ENCODE measurements at regions not wholly inside any gene's neighbourhood (a gene's known extent, or its start where the extent isn't known, plus 50 kb on each side); places are given as distances from the start of the nearest gene placed in this dataset.

GRCh38 chr2:171244970-171245782, 84.5 kb upstream of the TLK1 start:
- H3K4me2 ChIP-seq (ENCODE audit: low read depth, low read length), result no peak overlapping the region
- no peaks in the 10 kb centered on the region for H3K27me3 ChIP-seq (ENCODE audit: control insufficient read depth, insufficient read depth, low read length)
- intact Hi-C loops (cut with micrococcal nuclease) (no loop called here), in situ Hi-C loops (cut with MboI; ENCODE audit: low sequenced_read_pairs) (no loop called here), dilution Hi-C loops (cut with HindIII; ENCODE audit: low sequenced_read_pairs, unreplicated experiment) (no loop called here)
- no peak overlapping the region for H3K23ac ChIP-seq (ENCODE audit: low read depth, low read length)
- no peak overlapping the region for H2BK15ac ChIP-seq (ENCODE audit: low read depth, low read length)
- ChIA-PET POLR2A (ENCODE audit: unreplicated experiment) (no interaction called here), CTCF (no interaction called here)
- TF ChIP-seq MAFK (IDR thresholded peaks at IDR 0.05; ENCODE audit: low read depth, low read length), result no peak
- peak; percentile 33 for TF ChIP-seq CTCF (conservative IDR thresholded peaks at IDR 0.05; ENCODE audit: low read depth, low read length)
- peak; percentile 42 for TF ChIP-seq RAD21 (IDR thresholded peaks at IDR 0.05; ENCODE audit: low read length)
- peak overlapping the region; percentile 48; the same call in 1 of the 2 replicates for H3K27ac ChIP-seq (ENCODE audit: insufficient read depth, low read length)
- H4K91ac ChIP-seq (ENCODE audit: insufficient read depth, low read depth, low read length), result no peak overlapping the region
- peaks cover 4% of the 10 kb centered on the region; the same call in 1 of the 2 replicates for H3K4me1 ChIP-seq (ENCODE audit: control insufficient read depth, insufficient read depth, low read length)
- no peak overlapping the region for H2AK9ac ChIP-seq (replicated peaks; ENCODE audit: low read depth, low read length, poor library complexity)
- H3K36me3 ChIP-seq (ENCODE audit: control insufficient read depth, insufficient read depth, low read length), result no peaks in the 10 kb centered on the region
- no peak overlapping the region for H3K56ac ChIP-seq (ENCODE audit: extremely low read depth, insufficient read depth, low read length)
- ATAC-seq (ENCODE audit: low read depth) (peak; percentile 27; the same call in 1 of the 2 replicates), DNase-seq (peak; percentile 44)
- H3K14ac ChIP-seq (replicated peaks; ENCODE audit: low read depth, low read length), result no peak overlapping the region; the same call in 1 of the 2 replicates
- H3K9ac ChIP-seq (ENCODE audit: low read depth, low read length), result no peak overlapping the region
- H2BK20ac ChIP-seq (ENCODE audit: low read depth, low read length), result peak overlapping the region; percentile 34; the same call in 1 of the 2 replicates
- H4K5ac ChIP-seq (ENCODE audit: low read depth, low read length), result peak overlapping the region; percentile 97
- H3K79me1 ChIP-seq (ENCODE audit: low read depth in 1 of 2, low read length in 2 of 2), result no peaks in the 10 kb centered on the region
- no peak overlapping the region for H2AK5ac ChIP-seq (ENCODE audit: low read depth, low read length)
- peak overlapping the region; percentile 94 for H2BK5ac ChIP-seq (ENCODE audit: low read depth, low read length, poor library complexity, severe bottlenecking)
- no peaks in the 10 kb centered on the region for H4K20me1 ChIP-seq (ENCODE audit: insufficient read depth, low read length)
- BruUV-seq (replicated peaks), result no TSS peak
- H3K9me3 ChIP-seq (ENCODE audit: control insufficient read depth, insufficient read depth, low read length), result peaks cover 10% of the 10 kb centered on the region
- H2AFZ ChIP-seq (replicated peaks; ENCODE audit: low read length, poor library complexity), result no peak overlapping the region
- no peaks in the 10 kb centered on the region for H3K9me1 ChIP-seq (ENCODE audit: insufficient read depth, low read length)
- H3K18ac ChIP-seq (ENCODE audit: low read depth, low read length), result peak overlapping the region; percentile 95
- peak overlapping the region; percentile 61; the same call in 1 of the 2 replicates for H2BK120ac ChIP-seq (ENCODE audit: low read depth, low read length)
- peak overlapping the region; percentile 54; the same call in 1 of the 2 replicates for H3K4ac ChIP-seq (ENCODE audit: low read depth, low read length)
- H4K8ac ChIP-seq (ENCODE audit: low read depth in 2 of 2, low read length in 2 of 2), result peak overlapping the region in 1 of 2 experiments; percentile 60; a peak in 3 of 4 replicates
- no CpG with 5 or more reads among the region's 2 CpGs for WGBS, 2 experiments (ENCODE audit: extremely low coverage in 2 of 2, insufficient read length in 1 of 2)
- no peak overlapping the region for H3K4me3 ChIP-seq (ENCODE audit: insufficient read depth, low read depth, low read length)

All from IMR-90 (cell line).